GM23338 (cell line): ENCODE measurements at regions not wholly inside any gene's neighbourhood (a gene's known extent, or its start where the extent isn't known, plus 50 kb on each side); places are given as distances from the start of the nearest gene placed in this dataset.

Source experiments
- ATAC-seq: fragments of 200-7000 bp; cut with Tn5 transposase; 3 replicates; pipeline ENCODE4 v1.9.1; 2020
- DNase-seq: peaks from one replicate; pipeline ENCODE4 v3.0.0-alpha.2; 2015; ENCODE audit warnings: low spot score
- H2AFZ ChIP-seq: fragments of 200-600 bp; sonication (generic); 2 replicates; pipeline ENCODE4 v1.8.0; 2016; ENCODE audit warnings: antibody characterized with exemption, mild to moderate bottlenecking, moderate library complexity
- H3F3A ChIP-seq: fragments of 200-600 bp; sonication (generic); replicated peaks from 2 replicates; pipeline ENCODE4 v1.8.0; 2017; ENCODE audit warnings: antibody characterized with exemption, mixed run types, low read depth
- H3K27ac ChIP-seq: fragments of 200-600 bp; sonication (generic); 2 replicates; pipeline ENCODE4 v1.6.1; 2016; ENCODE audit warnings: low read depth
- H3K27me3 ChIP-seq: fragments of 200-600 bp; sonication (generic); 2 replicates; pipeline ENCODE4 v1.8.0; 2016; ENCODE audit warnings: mild to moderate bottlenecking, mixed run types, moderate library complexity; ENCODE audit not compliant: insufficient read depth
- H3K36me3 ChIP-seq: fragments of 200-600 bp; sonication (generic); 2 replicates; pipeline ENCODE4 v1.8.0; 2016; ENCODE audit warnings: mild to moderate bottlenecking; ENCODE audit not compliant: insufficient read depth
- H3K4me1 ChIP-seq: fragments of 200-600 bp; sonication (generic); 2 replicates; pipeline ENCODE4 v1.8.0; 2016; ENCODE audit warnings: mild to moderate bottlenecking, moderate library complexity; ENCODE audit not compliant: insufficient read depth
- H3K4me2 ChIP-seq: fragments of 200-600 bp; sonication (generic); 2 replicates; pipeline ENCODE4 v1.7.1; 2017; ENCODE audit warnings: mixed run types
- H3K4me3 ChIP-seq: fragments of 200-600 bp; sonication (generic); 2 replicates; pipeline ENCODE4 v1.6.1; 2016; ENCODE audit warnings: mixed run types
- H3K79me2 ChIP-seq: fragments of 200-600 bp; sonication (generic); replicated peaks from 2 replicates; pipeline ENCODE4 v1.8.0; 2017; ENCODE audit warnings: mild to moderate bottlenecking; ENCODE audit not compliant: insufficient read depth
- H3K9me2 ChIP-seq: fragments of 200-600 bp; sonication (generic); 2 replicates; pipeline ENCODE4 v1.8.0; 2017; ENCODE audit not compliant: insufficient read depth
- H4K20me1 ChIP-seq: fragments of 200-600 bp; sonication (generic); replicated peaks from 2 replicates; pipeline ENCODE4 v1.8.0; 2017; ENCODE audit warnings: mild to moderate bottlenecking; ENCODE audit not compliant: insufficient read depth
- H3K27ac Mint-ChIP-seq: 2 replicates; pipeline ENCODE4 v1.8.0; 2020; ENCODE audit warnings: inconsistent platforms, mild to moderate bottlenecking, moderate library complexity, mixed read lengths
- H3K27me3 Mint-ChIP-seq: 3 replicates; pipeline ENCODE4 v1.8.0; 2022; ENCODE audit warnings: low read depth, mild to moderate bottlenecking, moderate library complexity, mixed read lengths, inconsistent platforms; ENCODE audit not compliant: insufficient read depth, poor library complexity
- H3K36me3 Mint-ChIP-seq: 3 replicates; pipeline ENCODE4 v1.8.0; 2021; ENCODE audit warnings: low read depth, mild to moderate bottlenecking, inconsistent platforms, moderate library complexity, mixed read lengths
- H3K4me1 Mint-ChIP-seq: 3 replicates; pipeline ENCODE4 v1.8.0; 2020; ENCODE audit warnings: mild to moderate bottlenecking, inconsistent platforms, mixed read lengths
- H3K4me3 Mint-ChIP-seq: 3 replicates; pipeline ENCODE4 v1.8.0; 2021; ENCODE audit warnings: moderate library complexity, mild to moderate bottlenecking, inconsistent platforms, mixed read lengths
- H3K9me3 Mint-ChIP-seq: 3 replicates; pipeline ENCODE4 v1.8.0; 2020; ENCODE audit warnings: moderate library complexity, mild to moderate bottlenecking, inconsistent platforms, mixed read lengths
- CREB1 ChIP-seq: fragments of 250-450 bp; sonication (Bioruptor Pico); IDR thresholded peaks from 2 replicates; pipeline ENCODE4 v1.5.0; 2020; ENCODE audit warnings: low read depth, mild to moderate bottlenecking, moderate library complexity
- CTCF ChIP-seq, 2 experiments: fragments of 200-600 bp in 1 of 2; sonication (generic) in 1 of 2; conservative IDR thresholded peaks; 2 replicates each; pipeline versions ENCODE4 v1.5.1 to v1.6.1; 2016 to 2017; ENCODE audit warnings: antibody characterized with exemption in 2 of 2, low read depth in 2 of 2, mild to moderate bottlenecking in 2 of 2, moderate library complexity in 1 of 2
- ETS1 ChIP-seq: IDR thresholded peaks from 2 replicates; pipeline ENCODE4 v1.6.1; 2016; ENCODE audit warnings: antibody characterized with exemption
- NANOG ChIP-seq: IDR thresholded peaks from 2 replicates; pipeline ENCODE4 v1.6.1; 2016; ENCODE audit warnings: antibody characterized with exemption, borderline replicate concordance
- STAT1 ChIP-seq: IDR thresholded peaks from one replicate; pipeline ENCODE4 v1.6.1; 2016; ENCODE audit warnings: antibody characterized with exemption; ENCODE audit not compliant: unreplicated experiment
- ZNF114 ChIP-seq: fragments of 250-450 bp; sonication (Bioruptor Pico); IDR thresholded peaks from 2 replicates; pipeline ENCODE4 v1.5.0; 2020; ENCODE audit warnings: mild to moderate bottlenecking, moderate library complexity
- ZNF331 ChIP-seq: fragments of 250-450 bp; sonication (Bioruptor Pico); IDR thresholded peaks from 2 replicates; pipeline ENCODE4 v1.5.0; 2020; ENCODE audit warnings: low read depth, mild to moderate bottlenecking, moderate library complexity
- ZNF462 ChIP-seq: fragments of 250-450 bp; sonication (Bioruptor Pico); IDR thresholded peaks from 2 replicates; pipeline ENCODE4 v1.5.0; 2020; ENCODE audit warnings: mild to moderate bottlenecking, moderate library complexity

GRCh38 chr7:25454020-25454419 lies 225.7 kb upstream of the NPVF start:
- no peak overlapping the region for H3K4me2 ChIP-seq
- no peaks in the 10 kb centered on the region for H3K79me2 ChIP-seq
- H2AFZ ChIP-seq, result no peak overlapping the region
- H3K4me1 Mint-ChIP-seq, result peaks cover 5% of the 10 kb centered on the region; the same call in 2 of the 3 replicates
- no peaks in the 10 kb centered on the region for H3K36me3 Mint-ChIP-seq
- H3K4me3 Mint-ChIP-seq, result no peak overlapping the region
- ATAC-seq, result no peak
- no peaks in the 10 kb centered on the region for H3K36me3 ChIP-seq
- H3K27me3 Mint-ChIP-seq, result peaks cover 13% of the 10 kb centered on the region
- no peaks in the 10 kb centered on the region for H3F3A ChIP-seq
- no peak for TF ChIP-seq NANOG
- TF ChIP-seq CTCF (conservative IDR thresholded peaks at IDR 0.05; ENCODE audit: low read depth in 2 of 2), result no peak
- no peak for TF ChIP-seq ETS1
- H3K27ac ChIP-seq, result no peak overlapping the region
- H4K20me1 ChIP-seq, result no peaks in the 10 kb centered on the region
- no peak overlapping the region for H3K27ac Mint-ChIP-seq
- H3K9me3 Mint-ChIP-seq, result peaks cover 2% of the 10 kb centered on the region; the same call in 2 of the 3 replicates
- no peaks in the 10 kb centered on the region for H3K27me3 ChIP-seq
- no peak overlapping the region for H3K4me3 ChIP-seq
- DNase-seq, result no peak
- no peaks in the 10 kb centered on the region for H3K9me2 ChIP-seq
- H3K4me1 ChIP-seq, result no peaks in the 10 kb centered on the region; the same call in 1 of the 2 replicates

GRCh38 chr7:25454562-25455041 lies 226.3 kb upstream of the NPVF start:
- H3K4me3 Mint-ChIP-seq, result no peak overlapping the region
- H3F3A ChIP-seq, result no peaks in the 10 kb centered on the region
- no peak overlapping the region for H3K4me3 ChIP-seq
- H2AFZ ChIP-seq, result peak overlapping the region; percentile 88
- DNase-seq, result no peak
- H3K36me3 ChIP-seq, result no peaks in the 10 kb centered on the region
- no peaks in the 10 kb centered on the region for H3K36me3 Mint-ChIP-seq
- H3K4me1 ChIP-seq, result no peaks in the 10 kb centered on the region; the same call in 1 of the 2 replicates
- no peaks in the 10 kb centered on the region; the same call in 2 of the 3 replicates for H3K9me3 Mint-ChIP-seq
- no peak overlapping the region for H3K4me2 ChIP-seq
- no peak; the same call in 2 of the 3 replicates for ATAC-seq
- H3K79me2 ChIP-seq, result no peaks in the 10 kb centered on the region
- no peaks in the 10 kb centered on the region for H4K20me1 ChIP-seq
- H3K27ac Mint-ChIP-seq, result no peak overlapping the region
- H3K27me3 ChIP-seq, result no peaks in the 10 kb centered on the region
- peaks cover 6% of the 10 kb centered on the region; the same call in 2 of the 3 replicates for H3K4me1 Mint-ChIP-seq
- H3K27me3 Mint-ChIP-seq, result peaks cover 13% of the 10 kb centered on the region
- no peaks in the 10 kb centered on the region for H3K9me2 ChIP-seq
- no peak overlapping the region for H3K27ac ChIP-seq
- TF ChIP-seq ZNF114 (CRISPR knock-in tag) (no peak), CTCF (conservative IDR thresholded peaks at IDR 0.05; ENCODE audit: low read depth in 2 of 2) (no peak), STAT1 (no peak), CREB1 (CRISPR knock-in tag) (no peak), ZNF462 (no peak), ETS1 (no peak), NANOG (no peak), ZNF331 (no peak)
